ENCODE measurements at regions not wholly inside any gene's neighbourhood (a gene's known extent, or its start where the extent isn't known, plus 50 kb on each side); places are given as distances from the start of the nearest gene placed in this dataset.
"Not testable (repeated sequence)": the region's sequence is repeated elsewhere in the genome, so short reads cannot be mapped to it uniquely, and the experiment has no call there.

DNA sequence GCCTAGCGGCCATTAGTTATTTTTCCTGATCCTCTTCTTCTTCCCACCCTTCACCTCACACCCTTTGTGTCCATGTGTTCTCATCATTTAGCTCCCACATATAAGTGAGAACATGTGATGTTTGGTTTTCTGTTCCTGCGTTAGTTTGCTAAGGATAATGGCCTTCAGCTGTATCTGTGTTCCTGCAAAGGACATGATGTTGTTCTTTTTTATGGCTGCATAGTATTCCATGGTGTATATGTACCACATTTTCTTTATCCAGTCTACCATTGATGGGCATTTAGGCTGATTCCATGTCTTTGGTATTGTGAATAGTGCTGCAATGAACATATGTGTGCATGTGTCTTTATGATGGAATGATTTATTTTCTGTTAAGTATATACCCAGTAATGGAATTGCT, 63.9 kb upstream of the CCNY start:
- H3K27ac ChIP-seq (ENCODE audit: low read depth in 1 of 2, low read length in 2 of 2); intact Hi-C loops (cut with micrococcal nuclease); H2AFZ ChIP-seq (ENCODE audit: insufficient read depth, low read depth, low read length, poor library complexity, severe bottlenecking); H3K36me3 Mint-ChIP-seq; H4K20me1 ChIP-seq (ENCODE audit: insufficient read depth, low read length); DNase-seq; H3K4me3 ChIP-seq (replicated peaks in 1 of 3; ENCODE audit: low read depth in 2 of 3, low read length in 3 of 3); H3K9ac ChIP-seq (ENCODE audit: insufficient read depth, low read length, poor library complexity, severe bottlenecking); H3K4me1 ChIP-seq (ENCODE audit: control insufficient read depth in 1 of 2, insufficient read depth in 2 of 2, low read length in 2 of 2); H3K4me2 ChIP-seq (replicated peaks; ENCODE audit: extremely low read depth, low read length, poor library complexity, severe bottlenecking); H3K4me1 Mint-ChIP-seq; H3K79me2 ChIP-seq (ENCODE audit: insufficient read depth, low read length); H3K36me3 ChIP-seq (replicated peaks in 1 of 2; ENCODE audit: control insufficient read depth in 1 of 2, insufficient read depth in 2 of 2, low read length in 2 of 2); H3K9me3 Mint-ChIP-seq; H3K9me3 ChIP-seq (replicated peaks in 1 of 2; ENCODE audit: control insufficient read depth in 1 of 2, insufficient read depth in 1 of 2, low read length in 2 of 2); H3K27me3 Mint-ChIP-seq (ENCODE audit: low read depth in 3 of 3); H3K27me3 ChIP-seq (ENCODE audit: control insufficient read depth in 2 of 2, insufficient read depth in 2 of 2, low read length in 2 of 2); H3K4me3 Mint-ChIP-seq: not testable (repeated sequence)
- no CpG with 5 or more reads among the region's 2 CpGs for whole genome bisulfite sequencing (ENCODE audit: insufficient coverage)
- peak overlapping the region in 1 of 7 donors; percentile 73 for H3K27ac Mint-ChIP-seq

DNA sequence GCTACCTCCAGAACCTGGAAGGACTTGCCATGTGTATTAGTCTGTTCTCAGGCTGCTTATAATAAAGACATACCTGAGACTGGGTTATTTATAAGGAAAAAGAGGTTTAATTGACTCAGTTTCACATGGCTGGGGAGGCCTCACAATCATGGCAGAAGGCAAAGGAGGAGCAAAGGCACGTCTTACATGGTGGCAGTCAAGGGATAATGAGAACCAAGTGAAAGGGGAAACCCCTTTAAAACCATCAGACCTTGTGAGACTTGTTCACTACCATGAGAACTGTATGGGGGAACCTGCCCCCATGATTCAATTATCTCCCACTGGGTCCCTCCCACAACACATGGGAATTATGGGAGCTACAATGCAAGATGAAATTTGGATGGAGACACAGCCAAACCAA, 62.3 kb upstream of the CCNY start:
- DNase-seq; H3K27ac ChIP-seq (ENCODE audit: low read depth in 1 of 2, low read length in 2 of 2); H4K20me1 ChIP-seq (ENCODE audit: insufficient read depth, low read length); H3K4me1 Mint-ChIP-seq; H3K9ac ChIP-seq (ENCODE audit: insufficient read depth, low read length, poor library complexity, severe bottlenecking); H2AFZ ChIP-seq (ENCODE audit: insufficient read depth, low read depth, low read length, poor library complexity, severe bottlenecking); H3K4me3 ChIP-seq (replicated peaks in 1 of 3; ENCODE audit: low read depth in 2 of 3, low read length in 3 of 3); H3K4me2 ChIP-seq (replicated peaks; ENCODE audit: extremely low read depth, low read length, poor library complexity, severe bottlenecking); H3K9me3 ChIP-seq (replicated peaks in 1 of 2; ENCODE audit: control insufficient read depth in 1 of 2, insufficient read depth in 1 of 2, low read length in 2 of 2); H3K27me3 Mint-ChIP-seq (ENCODE audit: low read depth in 3 of 3); H3K36me3 ChIP-seq (replicated peaks in 1 of 2; ENCODE audit: control insufficient read depth in 1 of 2, insufficient read depth in 2 of 2, low read length in 2 of 2); H3K27me3 ChIP-seq (ENCODE audit: control insufficient read depth in 2 of 2, insufficient read depth in 2 of 2, low read length in 2 of 2); H3K4me3 Mint-ChIP-seq; H3K9me3 Mint-ChIP-seq; H3K4me1 ChIP-seq (ENCODE audit: control insufficient read depth in 1 of 2, insufficient read depth in 2 of 2, low read length in 2 of 2); H3K36me3 Mint-ChIP-seq; H3K27ac Mint-ChIP-seq; H3K79me2 ChIP-seq (ENCODE audit: insufficient read depth, low read length); intact Hi-C loops (cut with micrococcal nuclease): not testable (repeated sequence)
- WGBS (ENCODE audit: insufficient coverage), result no CpG with 5 or more reads among the region's 1 CpG

DNA sequence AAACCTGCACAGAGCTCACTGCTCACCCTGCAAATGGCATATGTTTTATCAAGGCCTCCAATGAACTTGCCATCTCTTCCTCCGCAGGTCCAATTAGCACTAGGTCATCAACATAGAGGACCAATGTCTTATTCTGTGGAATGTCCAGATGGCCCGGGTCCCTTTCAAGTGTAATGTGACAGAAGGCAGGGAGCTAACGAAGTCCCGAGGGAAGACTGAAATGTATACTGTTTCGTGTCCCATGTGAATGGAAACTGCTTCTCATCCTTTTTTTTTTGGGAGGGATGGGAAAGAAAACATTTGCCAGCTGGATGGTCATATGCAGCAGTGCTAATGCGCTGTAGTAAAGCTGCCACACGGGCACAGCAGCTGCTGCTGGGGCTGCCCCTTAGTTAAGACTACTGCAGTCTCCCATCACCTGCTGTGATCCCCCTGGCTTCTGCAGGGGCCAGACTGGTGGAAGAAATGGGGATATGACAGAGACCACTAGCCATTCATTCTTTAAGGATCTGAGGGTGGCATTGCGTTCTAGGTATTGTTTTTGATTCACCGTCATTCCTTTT, 61.7 kb upstream of the CCNY start:
- Histone ChIP-seq H3K4me2 (replicated peaks; ENCODE audit: extremely low read depth, low read length, poor library complexity, severe bottlenecking) (no peak overlapping the region), H3K79me2 (ENCODE audit: insufficient read depth, low read length) (no peaks in the 10 kb centered on the region), H3K9me3 (replicated peaks in 1 of 2; ENCODE audit: control insufficient read depth in 1 of 2, insufficient read depth in 1 of 2, low read length in 2 of 2) (no peaks in the 10 kb centered on the region), H3K4me1 (ENCODE audit: control insufficient read depth in 1 of 2, insufficient read depth in 2 of 2, low read length in 2 of 2) (no peaks in the 10 kb centered on the region), H3K27me3 (ENCODE audit: control insufficient read depth in 2 of 2, insufficient read depth in 2 of 2, low read length in 2 of 2) (no peaks in the 10 kb centered on the region), H4K20me1 (ENCODE audit: insufficient read depth, low read length) (no peaks in the 10 kb centered on the region), H3K36me3 (replicated peaks in 1 of 2; ENCODE audit: control insufficient read depth in 1 of 2, insufficient read depth in 2 of 2, low read length in 2 of 2) (no peaks in the 10 kb centered on the region), H3K4me3 (replicated peaks in 1 of 3; ENCODE audit: low read depth in 2 of 3, low read length in 3 of 3) (no peak overlapping the region), H3K27ac (ENCODE audit: low read depth in 1 of 2, low read length in 2 of 2) (no peak overlapping the region), H2AFZ (ENCODE audit: insufficient read depth, low read depth, low read length, poor library complexity, severe bottlenecking) (no peak overlapping the region), H3K9ac (ENCODE audit: insufficient read depth, low read length, poor library complexity, severe bottlenecking) (no peak overlapping the region)
- intact Hi-C loops (cut with micrococcal nuclease), result no loop called here
- 95% methylated on average over 5 of the region's 9 CpGs for WGBS (ENCODE audit: insufficient coverage)
- Mint-ChIP-seq H3K27me3 (ENCODE audit: low read depth in 3 of 3) (peaks cover 2 to 5% (median 2%) of the 10 kb centered on the region in 3 donors), H3K4me3 (no peak overlapping the region), H3K4me1 (no peaks in the 10 kb centered on the region), H3K9me3 (peaks cover 0 to 4% (median 0%) of the 10 kb centered on the region in 7 donors), H3K36me3 (no peaks in the 10 kb centered on the region), H3K27ac (no peak overlapping the region)
- DNase-seq, result no peak
- TF ChIP-seq, protein P1, sequence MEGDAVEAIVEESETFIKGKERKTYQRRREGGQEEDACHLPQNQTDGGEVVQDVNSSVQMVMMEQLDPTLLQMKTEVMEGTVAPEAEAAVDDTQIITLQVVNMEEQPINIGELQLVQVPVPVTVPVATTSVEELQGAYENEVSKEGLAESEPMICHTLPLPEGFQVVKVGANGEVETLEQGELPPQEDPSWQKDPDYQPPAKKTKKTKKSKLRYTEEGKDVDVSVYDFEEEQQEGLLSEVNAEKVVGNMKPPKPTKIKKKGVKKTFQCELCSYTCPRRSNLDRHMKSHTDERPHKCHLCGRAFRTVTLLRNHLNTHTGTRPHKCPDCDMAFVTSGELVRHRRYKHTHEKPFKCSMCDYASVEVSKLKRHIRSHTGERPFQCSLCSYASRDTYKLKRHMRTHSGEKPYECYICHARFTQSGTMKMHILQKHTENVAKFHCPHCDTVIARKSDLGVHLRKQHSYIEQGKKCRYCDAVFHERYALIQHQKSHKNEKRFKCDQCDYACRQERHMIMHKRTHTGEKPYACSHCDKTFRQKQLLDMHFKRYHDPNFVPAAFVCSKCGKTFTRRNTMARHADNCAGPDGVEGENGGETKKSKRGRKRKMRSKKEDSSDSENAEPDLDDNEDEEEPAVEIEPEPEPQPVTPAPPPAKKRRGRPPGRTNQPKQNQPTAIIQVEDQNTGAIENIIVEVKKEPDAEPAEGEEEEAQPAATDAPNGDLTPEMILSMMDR (IDR thresholded peaks at IDR 0.05), result no peak
